Ovary (tissue), 7 donors: ENCODE measurements at regions not wholly inside any gene's neighbourhood (a gene's known extent, or its start where the extent isn't known, plus 50 kb on each side); places are given as distances from the start of the nearest gene placed in this dataset.

Experiments used
- DNase-seq, 5 donors: peaks; one replicate each; pipeline ENCODE4 v3.0.0-alpha.2; 2019 to 2020
- H3K27ac ChIP-seq, 2 donors: fragments of 200-600 bp; one replicate each; pipeline versions ENCODE4 v1.5.1 to v1.8.0; 2019 to 2022
- H3K27me3 ChIP-seq: fragments of 200-600 bp; one replicate; pipeline ENCODE4 v1.8.0; 2022
- H3K36me3 ChIP-seq: fragments of 200-600 bp; sonication (generic); one replicate; pipeline ENCODE4 v1.5.1; 2019
- H3K4me1 ChIP-seq: one replicate; pipeline ENCODE4 v1.8.1; 2013; ENCODE audit warnings: mild to moderate bottlenecking, moderate library complexity; ENCODE audit not compliant: insufficient read depth
- H3K4me3 ChIP-seq: fragments of 200-600 bp; sonication (generic); one replicate; pipeline ENCODE4 v1.5.1; 2017
- H3K9me3 ChIP-seq, 2 donors: fragments of 200-600 bp in 1 of 2; sonication (generic) in 1 of 2; one replicate each; pipeline versions ENCODE4 v1.5.1 to v1.8.1; 2013 to 2019; ENCODE audit warnings: mild to moderate bottlenecking in 1 of 2, moderate library complexity in 1 of 2
- EP300 ChIP-seq: sonication (generic); formaldehyde crosslinking; IDR thresholded peaks from one replicate; pipeline ENCODE4 v1.6.1; 2017; ENCODE audit warnings: antibody characterized with exemption
- POLR2A ChIP-seq: fragments of 450-650 bp; IDR thresholded peaks from one replicate; pipeline ENCODE4 v1.6.1; 2017; ENCODE audit warnings: antibody characterized with exemption, mild to moderate bottlenecking, moderate library complexity
- WGBS, 3 donors: extraction: QIAGEN DNeasy Blood & Tissue Kit in 1 of 3; methylation state at CpG; one replicate each; pipeline versions ENCODE4 v1.1.5 to v1.1.7; 2013 to 2017; 5-methylcytosine and 5-hydroxymethylcytosine counted together
- intact Hi-C, 4 donors: fragments of 100-400 bp; cut with DNase I; formaldehyde crosslinking; loops; one replicate each; pipeline versions ENCODE4 v1.11.0 to v1.15.1; 2022 to 2023
- TF ChIP-seq, protein P1 (sequence below), 3 donors: fragments of 450-650 bp in 2 of 3; fragments of 200-600 bp in 1 of 3; IDR thresholded peaks; one replicate each; pipeline versions ENCODE4 v1.5.1 to v1.8.0; 2016 to 2022; ENCODE audit warnings: antibody characterized with exemption in 3 of 3, mild to moderate bottlenecking in 1 of 3
- donor health status: DM: no; HTN: no; CAD: no; lungs with moderate emphysema.
- donor health status: DM: no; HTN: no; CAD: no.
- donor health status: Bipolar disorder and iron deficiency.
- donor health status: DM: no; HTN: no; CAD: no.
- donor health status: DM: yes; HTN: yes; CAD: no.

DNA sequence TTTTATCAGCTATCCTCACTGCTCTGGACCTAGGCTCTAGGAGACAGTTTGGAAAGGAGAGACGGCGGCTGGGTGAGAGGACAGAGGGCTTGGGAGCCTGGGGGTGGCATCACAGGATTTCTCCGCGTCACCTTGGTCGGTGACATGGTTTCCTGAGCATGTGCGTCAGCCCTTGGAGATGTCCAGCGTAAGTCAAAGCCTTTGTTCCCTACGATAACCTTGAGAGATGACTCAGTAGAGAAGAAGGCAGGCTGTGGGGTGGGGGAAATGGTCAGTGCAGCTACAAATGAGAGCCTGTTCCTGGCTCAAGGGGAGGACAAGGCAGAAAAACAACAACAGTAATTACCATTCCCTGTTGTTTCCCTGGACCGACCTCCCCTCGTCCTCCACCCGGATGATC lies 90.2 kb upstream of the TBX3 start:
- WGBS, 3 donors: 74 to 83% (median 77%) methylated on average over 11 of the region's 11 CpGs
- H3K27ac ChIP-seq: no peak overlapping the region
- TF ChIP-seq, protein P1, sequence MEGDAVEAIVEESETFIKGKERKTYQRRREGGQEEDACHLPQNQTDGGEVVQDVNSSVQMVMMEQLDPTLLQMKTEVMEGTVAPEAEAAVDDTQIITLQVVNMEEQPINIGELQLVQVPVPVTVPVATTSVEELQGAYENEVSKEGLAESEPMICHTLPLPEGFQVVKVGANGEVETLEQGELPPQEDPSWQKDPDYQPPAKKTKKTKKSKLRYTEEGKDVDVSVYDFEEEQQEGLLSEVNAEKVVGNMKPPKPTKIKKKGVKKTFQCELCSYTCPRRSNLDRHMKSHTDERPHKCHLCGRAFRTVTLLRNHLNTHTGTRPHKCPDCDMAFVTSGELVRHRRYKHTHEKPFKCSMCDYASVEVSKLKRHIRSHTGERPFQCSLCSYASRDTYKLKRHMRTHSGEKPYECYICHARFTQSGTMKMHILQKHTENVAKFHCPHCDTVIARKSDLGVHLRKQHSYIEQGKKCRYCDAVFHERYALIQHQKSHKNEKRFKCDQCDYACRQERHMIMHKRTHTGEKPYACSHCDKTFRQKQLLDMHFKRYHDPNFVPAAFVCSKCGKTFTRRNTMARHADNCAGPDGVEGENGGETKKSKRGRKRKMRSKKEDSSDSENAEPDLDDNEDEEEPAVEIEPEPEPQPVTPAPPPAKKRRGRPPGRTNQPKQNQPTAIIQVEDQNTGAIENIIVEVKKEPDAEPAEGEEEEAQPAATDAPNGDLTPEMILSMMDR (IDR thresholded peaks at IDR 0.05): no peak
- TF ChIP-seq EP300 (no peak), POLR2A (no peak)

GRCh38 chr12:114770323-114770722 lies 86.3 kb upstream of the TBX3 start:
- no peak overlapping the region for H3K27ac ChIP-seq
- no peak overlapping the region for H3K4me3 ChIP-seq
- TF ChIP-seq, protein P1 (IDR thresholded peaks at IDR 0.05): no peak
- H3K9me3 ChIP-seq: no peaks in the 10 kb centered on the region
- H3K36me3 ChIP-seq: no peaks in the 10 kb centered on the region
- H3K27me3 ChIP-seq: no peaks in the 10 kb centered on the region
- intact Hi-C loops: no loop called here
- no peak for DNase-seq
- H3K4me1 ChIP-seq: no peaks in the 10 kb centered on the region
- WGBS, 3 donors: 87 to 92% (median 89%) methylated on average over 3 of the region's 3 CpGs

More for the DNA sequence above, 90.2 kb upstream of the TBX3 start:
- Histone ChIP-seq H3K36me3 (no peaks in the 10 kb centered on the region), H3K4me3 (no peak overlapping the region), H3K27me3 (no peaks in the 10 kb centered on the region), H3K9me3 (no peaks in the 10 kb centered on the region), H3K4me1 (no peaks in the 10 kb centered on the region)
- peak in 1 of 5 donors; percentile 11 for DNase-seq
- intact Hi-C loops: no loop called here

- Histone ChIP-seq H3K4me1 (no peaks in the 10 kb centered on the region), H3K27me3 (no peaks in the 10 kb centered on the region), H3K4me3 (no peak overlapping the region), H3K36me3 (no peaks in the 10 kb centered on the region), H3K9me3 (no peaks in the 10 kb centered on the region), H3K27ac (no peak overlapping the region)
- intact Hi-C loops: no loop called here
- WGBS, 3 donors: 95 to 98% (median 96%) methylated on average over 4 of the region's 4 CpGs
- no peak for DNase-seq
- TF ChIP-seq, protein P1 (IDR thresholded peaks at IDR 0.05): no peak
- TF ChIP-seq EP300 (no peak), POLR2A (no peak)
Observed at GRCh38 chr12:114769634-114770033, 85.7 kb upstream of the TBX3 start.

GRCh38 chr12:114767906-114768722 lies 84.1 kb upstream of the TBX3 start:
- H3K36me3 ChIP-seq: no peaks in the 10 kb centered on the region
- no peak overlapping the region for H3K4me3 ChIP-seq
- no peaks in the 10 kb centered on the region for H3K4me1 ChIP-seq
- H3K27me3 ChIP-seq: no peaks in the 10 kb centered on the region
- intact Hi-C loops: no loop called here
- WGBS, 3 donors: 56 to 60% (median 59%) methylated on average over 14 of the region's 14 CpGs
- DNase-seq: peak; percentile 28 to 62 (median 45)
- H3K27ac ChIP-seq: no peak overlapping the region
- TF ChIP-seq EP300 (no peak), POLR2A (no peak)
- TF ChIP-seq, protein P1 (IDR thresholded peaks at IDR 0.05): no peak
- no peaks in the 10 kb centered on the region for H3K9me3 ChIP-seq
